HEK293T (cell line): ENCODE measurements at regions not wholly inside any gene's neighbourhood (a gene's known extent, or its start where the extent isn't known, plus 50 kb on each side); places are given as distances from the start of the nearest gene placed in this dataset.

Experiments
- CTBP1 ChIP-seq: fragments of 450-650 bp; IDR thresholded peaks from 2 replicates; pipeline ENCODE4 v1.6.1; 2016; ENCODE audit warnings: borderline replicate concordance
- ELF4 ChIP-seq: fragments of 450-650 bp; IDR thresholded peaks from 2 replicates; pipeline ENCODE4 v1.6.1; 2017; ENCODE audit warnings: antibody characterized with exemption
- FOXM1 ChIP-seq: fragments of 450-650 bp; IDR thresholded peaks from 2 replicates; pipeline ENCODE4 v1.6.1; 2017; ENCODE audit warnings: mild to moderate bottlenecking, borderline replicate concordance
- HDGF ChIP-seq: fragments of 450-650 bp; IDR thresholded peaks from 2 replicates; pipeline ENCODE4 v1.6.1; 2017; ENCODE audit warnings: antibody characterized with exemption, borderline replicate concordance

DNA sequence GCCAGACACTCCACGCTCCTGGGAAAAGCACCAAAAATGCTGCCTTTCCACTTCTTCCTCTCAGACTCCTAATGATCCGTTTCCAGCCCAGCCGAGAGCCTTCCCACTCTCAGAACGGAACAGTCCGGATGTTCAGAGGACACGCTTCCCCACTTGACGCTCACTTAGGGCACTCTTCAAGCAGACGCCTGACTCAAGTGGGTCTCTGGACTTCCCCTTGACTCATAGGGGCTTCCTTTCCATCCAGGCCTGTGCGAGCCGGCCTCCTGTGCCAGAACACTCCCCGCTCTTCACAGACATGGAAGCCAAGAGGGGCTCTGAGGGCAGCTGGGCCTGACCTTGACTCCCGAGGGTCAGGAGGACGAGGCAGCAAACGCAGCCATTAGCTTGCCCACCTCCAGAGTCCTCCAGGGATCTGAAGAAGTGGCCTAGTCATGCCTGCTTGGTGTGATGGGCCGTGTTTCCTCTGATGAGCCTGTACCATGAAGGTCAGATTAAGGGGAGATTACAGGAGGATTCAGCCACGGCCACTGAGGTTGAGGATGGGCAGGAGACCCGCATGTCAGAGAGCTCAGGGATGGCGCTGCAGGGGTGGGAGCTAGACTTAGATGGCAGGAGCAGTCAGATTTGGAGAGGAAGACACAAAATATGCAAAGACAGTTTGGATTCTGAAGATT, 114.7 kb upstream of the TLE3 start:
- no peak for TF ChIP-seq CTBP1
- TF ChIP-seq HDGF, result no peak
- TF ChIP-seq FOXM1, result no peak
- no peak for TF ChIP-seq ELF4
